Glutamatergic neuron (in vitro differentiated cells): ENCODE measurements at regions not wholly inside any gene's neighbourhood (a gene's known extent, or its start where the extent isn't known, plus 50 kb on each side); places are given as distances from the start of the nearest gene placed in this dataset.

Experiments used
- DNase-seq: peaks from one replicate; pipeline ENCODE4 v3.0.0; 2022
- H3K27ac Mint-ChIP-seq: one replicate; pipeline ENCODE4 v1.8.0; 2020; ENCODE audit warnings: mild to moderate bottlenecking, mixed read lengths, inconsistent platforms; ENCODE audit not compliant: unreplicated experiment
- H3K27me3 Mint-ChIP-seq: one replicate; pipeline ENCODE4 v1.8.0; 2020; ENCODE audit warnings: mild to moderate bottlenecking, moderate library complexity, mixed read lengths, inconsistent platforms; ENCODE audit not compliant: unreplicated experiment
- H3K36me3 Mint-ChIP-seq: one replicate; pipeline ENCODE4 v1.8.0; 2020; ENCODE audit warnings: mild to moderate bottlenecking, mixed read lengths, inconsistent platforms; ENCODE audit not compliant: unreplicated experiment
- H3K4me1 Mint-ChIP-seq: one replicate; pipeline ENCODE4 v1.8.0; 2020; ENCODE audit warnings: mild to moderate bottlenecking, low read depth, mixed read lengths, inconsistent platforms; ENCODE audit not compliant: unreplicated experiment
- H3K4me3 Mint-ChIP-seq: one replicate; pipeline ENCODE4 v1.8.0; 2020; ENCODE audit warnings: mild to moderate bottlenecking, mixed read lengths, inconsistent platforms; ENCODE audit not compliant: unreplicated experiment
- H3K9me3 Mint-ChIP-seq: one replicate; pipeline ENCODE4 v1.8.0; 2020; ENCODE audit warnings: mild to moderate bottlenecking, moderate library complexity, mixed read lengths, inconsistent platforms; ENCODE audit not compliant: unreplicated experiment
- CTCF ChIP-seq: fragments of 200-600 bp; sonication (generic); IDR thresholded peaks from one replicate; pipeline ENCODE4 v1.5.0; 2021; ENCODE audit not compliant: partially characterized antibody, unreplicated experiment

- Mint-ChIP-seq H3K4me1 (peaks cover 35% of the 10 kb centered on the region), H3K27ac (no peak overlapping the region), H3K4me3 (no peak overlapping the region), H3K27me3 (no peaks in the 10 kb centered on the region), H3K9me3 (peaks cover 5% of the 10 kb centered on the region), H3K36me3 (no peaks in the 10 kb centered on the region)
- no peak for TF ChIP-seq CTCF
- no peak for DNase-seq
These were observed 181.3 kb downstream of the ETS2 start for GRCh38 chr21:38986806-38987632.

GRCh38 chr21:38986406-38986805 is 180.7 kb downstream of the ETS2 start:
- peaks cover 35% of the 10 kb centered on the region for H3K4me1 Mint-ChIP-seq
- H3K27ac Mint-ChIP-seq: no peak overlapping the region

GRCh38 chr21:38985568-38986378 is 180.0 kb downstream of the ETS2 start:
- no peak for DNase-seq
- Mint-ChIP-seq H3K9me3 (peaks cover 5% of the 10 kb centered on the region), H3K36me3 (no peaks in the 10 kb centered on the region), H3K4me1 (peaks cover 35% of the 10 kb centered on the region), H3K27ac (no peak overlapping the region), H3K27me3 (no peaks in the 10 kb centered on the region), H3K4me3 (no peak overlapping the region)
- no peak for TF ChIP-seq CTCF

More at GRCh38 chr21:38986406-38986805, 180.7 kb downstream of the ETS2 start:
- Mint-ChIP-seq H3K4me3 (no peak overlapping the region), H3K27me3 (no peaks in the 10 kb centered on the region), H3K9me3 (peaks cover 5% of the 10 kb centered on the region), H3K36me3 (no peaks in the 10 kb centered on the region)
- no peak for DNase-seq
- no peak for TF ChIP-seq CTCF

- Mint-ChIP-seq H3K9me3 (peaks cover 5% of the 10 kb centered on the region), H3K36me3 (no peaks in the 10 kb centered on the region), H3K27ac (no peak overlapping the region), H3K27me3 (no peaks in the 10 kb centered on the region), H3K4me1 (peaks cover 30% of the 10 kb centered on the region), H3K4me3 (no peak overlapping the region)
- no peak for TF ChIP-seq CTCF
- no peak for DNase-seq
These were observed 179.3 kb downstream of the ETS2 start for GRCh38 chr21:38984982-38985567.
